ENCODE measurements at regions not wholly inside any gene's neighbourhood (a gene's known extent, or its start where the extent isn't known, plus 50 kb on each side); places are given as distances from the start of the nearest gene placed in this dataset.

GRCh38 chr5:143516249-143516648 lies 112.8 kb upstream of the NR3C1 start:
- peaks cover 0 to 3% (median 0%) of the 10 kb centered on the region in 12 donors for H3K9me3 ChIP-seq
- intact Hi-C loops (cut with DNase I) = no loop called here
- TF ChIP-seq CTCF (IDR thresholded peaks at IDR 0.05) (no peak), POLR2A (IDR thresholded peaks at IDR 0.05) (no peak)
- H3K4me3 ChIP-seq = no peak overlapping the region
- peaks cover 0 to 12% (median 4%) of the 10 kb centered on the region in 12 donors for H3K4me1 ChIP-seq
- no peak for ATAC-seq
- 91 to 100% (median 100%) methylated on average over 1 of the region's 1 CpG for WGBS, 4 donors
- DNase-seq = no peak
- H3K36me3 ChIP-seq = no peaks in the 10 kb centered on the region
- H3K27me3 ChIP-seq = no peaks in the 10 kb centered on the region
- H3K27ac ChIP-seq = no peak overlapping the region

GRCh38 chr5:143515829-143516228 lies 112.3 kb upstream of the NR3C1 start:
- H3K36me3 ChIP-seq = no peaks in the 10 kb centered on the region
- H3K27me3 ChIP-seq = no peaks in the 10 kb centered on the region
- intact Hi-C loops (cut with DNase I) = no loop called here
- peaks cover 0 to 12% (median 4%) of the 10 kb centered on the region in 12 donors for H3K4me1 ChIP-seq
- DNase-seq (peak in 3 of 5 donors; percentile 30 to 36 (median 31)), ATAC-seq (peak in 3 of 4 donors; percentile 24 to 57 (median 26))
- H3K4me3 ChIP-seq = no peak overlapping the region
- H3K27ac ChIP-seq = peak overlapping the region in 1 of 12 donors; percentile 19
- TF ChIP-seq POLR2A (IDR thresholded peaks at IDR 0.05) = no peak
- TF ChIP-seq CTCF (IDR thresholded peaks at IDR 0.05) = no peak
- 61 to 86% (median 74%) methylated on average over 5 of the region's 5 CpGs for WGBS, 4 donors
- H3K9me3 ChIP-seq = peaks cover 0 to 3% (median 0%) of the 10 kb centered on the region in 12 donors

- DNase-seq = no peak
- Histone ChIP-seq H3K27ac (no peak overlapping the region), H3K4me1 (peaks cover 0 to 12% (median 4%) of the 10 kb centered on the region in 12 donors), H3K36me3 (no peaks in the 10 kb centered on the region), H3K27me3 (no peaks in the 10 kb centered on the region), H3K4me3 (no peak overlapping the region), H3K9me3 (peaks cover 0 to 3% (median 0%) of the 10 kb centered on the region in 12 donors)
- intact Hi-C loops (cut with DNase I) = no loop called here
- TF ChIP-seq CTCF (IDR thresholded peaks at IDR 0.05) = no peak
- no peak for TF ChIP-seq POLR2A (IDR thresholded peaks at IDR 0.05)
- no peak for ATAC-seq
These were observed 111.3 kb upstream of the NR3C1 start for GRCh38 chr5:143514616-143515335.

- Histone ChIP-seq H3K9me3 (peaks cover 0 to 3% (median 0%) of the 10 kb centered on the region in 12 donors), H3K27me3 (no peaks in the 10 kb centered on the region), H3K4me3 (no peak overlapping the region), H3K27ac (no peak overlapping the region), H3K4me1 (peaks cover 0 to 12% (median 4%) of the 10 kb centered on the region in 12 donors), H3K36me3 (no peaks in the 10 kb centered on the region)
- intact Hi-C loops (cut with DNase I) = no loop called here
- WGBS, 4 donors = 95 to 98% (median 96%) methylated on average over 2 of the region's 2 CpGs
- ATAC-seq (no peak), DNase-seq (no peak)
- TF ChIP-seq POLR2A (IDR thresholded peaks at IDR 0.05) (no peak), CTCF (IDR thresholded peaks at IDR 0.05) (no peak)
These were observed 110.2 kb upstream of the NR3C1 start for GRCh38 chr5:143513720-143514119.

Data from heart left ventricle (tissue), 16 donors.